Lung (tissue), 11 donors: ENCODE measurements at regions not wholly inside any gene's neighbourhood (a gene's known extent, or its start where the extent isn't known, plus 50 kb on each side); places are given as distances from the start of the nearest gene placed in this dataset.

Experiments used
- ATAC-seq: fragments of 200-7000 bp; cut with Tn5 transposase; one replicate; pipeline ENCODE4 v1.9.1; 2020; ENCODE audit warnings: moderate number of reproducible peaks; ENCODE audit not compliant: insufficient read depth, low FRiP score
- DNase-seq, 3 donors: peaks; one replicate each; pipeline ENCODE4 v3.0.0-alpha.2; 2013 to 2017
- H3K27ac ChIP-seq, 2 donors: one replicate each; pipeline ENCODE4 v1.5.1; 2013; ENCODE audit warnings: mild to moderate bottlenecking in 2 of 2, moderate library complexity in 2 of 2, control low read depth in 1 of 2, inconsistent platforms in 1 of 2, low read depth in 1 of 2, low read length in 1 of 2
- H3K27me3 ChIP-seq, 3 donors: one replicate each; pipeline ENCODE4 v1.5.1; 2013; ENCODE audit warnings: low read length in 2 of 3; ENCODE audit not compliant: control insufficient read depth in 3 of 3, insufficient read depth in 3 of 3
- H3K36me3 ChIP-seq, 4 donors: one replicate each; pipeline ENCODE4 v1.5.1; 2013; ENCODE audit warnings: low read length in 4 of 4, mild to moderate bottlenecking in 1 of 4, moderate library complexity in 1 of 4; ENCODE audit not compliant: control insufficient read depth in 4 of 4, insufficient read depth in 4 of 4
- H3K4me1 ChIP-seq, 5 donors: one replicate each; pipeline ENCODE4 v1.5.1; 2013; ENCODE audit warnings: low read length in 5 of 5, mild to moderate bottlenecking in 2 of 5, moderate library complexity in 1 of 5; ENCODE audit not compliant: control insufficient read depth in 5 of 5, insufficient read depth in 5 of 5
- H3K4me3 ChIP-seq: one replicate; pipeline ENCODE4 v1.5.1; 2013; ENCODE audit warnings: mild to moderate bottlenecking, control low read depth, moderate library complexity
- H3K9ac ChIP-seq, 2 donors: one replicate each; pipeline ENCODE4 v1.5.1; 2013; ENCODE audit warnings: low read length in 2 of 2, control low read depth in 1 of 2; ENCODE audit not compliant: insufficient read depth in 1 of 2
- H3K9me3 ChIP-seq, 4 donors: one replicate each; pipeline ENCODE4 v1.5.1; 2013; ENCODE audit warnings: low read length in 3 of 4, mild to moderate bottlenecking in 1 of 4, moderate library complexity in 1 of 4; ENCODE audit not compliant: control insufficient read depth in 4 of 4, insufficient read depth in 3 of 4
- CTCF ChIP-seq: IDR thresholded peaks from 2 replicates; pipeline ENCODE4 v1.5.1; 2012; ENCODE audit warnings: mild to moderate bottlenecking; ENCODE audit errors: control extremely low read depth, extremely low read depth
- WGBS, 2 donors: extraction: QIAGEN DNeasy Blood & Tissue Kit; methylation state at CpG; one replicate each; pipeline ENCODE4 v1.1.7; 2013; 5-methylcytosine and 5-hydroxymethylcytosine counted together
- donor health status: control.
- donor health status: control.
- donor health status: Bipolar disorder and iron deficiency.
- donor health status: healthy.
- donor health status: DM: yes; HTN: yes; CAD: no.

GRCh38 chr21:43361493-43362296, 65.2 kb downstream of the SIK1 start:
- H3K27me3 ChIP-seq = no peaks in the 10 kb centered on the region
- ATAC-seq (peak; percentile 41), DNase-seq (peak; percentile 82 to 90 (median 83))
- no peaks in the 10 kb centered on the region for H3K36me3 ChIP-seq
- TF ChIP-seq CTCF = no peak
- WGBS, 2 donors = 44 to 51% methylated on average over 35 of the region's 35 CpGs
- H3K9ac ChIP-seq = peak overlapping the region in 1 of 2 donors; percentile 61
- H3K27ac ChIP-seq = peak overlapping the region; percentile 69
- H3K9me3 ChIP-seq = no peaks in the 10 kb centered on the region
- no peak overlapping the region for H3K4me3 ChIP-seq
- H3K4me1 ChIP-seq = peaks cover 0 to 31% (median 14%) of the 10 kb centered on the region in 5 donors

GRCh38 chr21:43361127-43361492, 65.8 kb downstream of the SIK1 start:
- peak overlapping the region in 1 of 2 donors; percentile 61 for H3K9ac ChIP-seq
- H3K9me3 ChIP-seq = no peaks in the 10 kb centered on the region
- H3K4me3 ChIP-seq = no peak overlapping the region
- H3K4me1 ChIP-seq = peaks cover 0 to 31% (median 14%) of the 10 kb centered on the region in 5 donors
- TF ChIP-seq CTCF = no peak
- H3K27ac ChIP-seq = peak overlapping the region; percentile 55 to 66
- DNase-seq = peak; percentile 60 to 69 (median 64)
- H3K36me3 ChIP-seq = no peaks in the 10 kb centered on the region
- ATAC-seq = no peak
- no peaks in the 10 kb centered on the region for H3K27me3 ChIP-seq
- 46 to 61% methylated on average over 10 of the region's 10 CpGs for WGBS, 2 donors

GRCh38 chr21:43360441-43361126, 66.3 kb downstream of the SIK1 start:
- ATAC-seq (no peak), DNase-seq (no peak)
- Histone ChIP-seq H3K9ac (no peak overlapping the region), H3K27me3 (no peaks in the 10 kb centered on the region), H3K4me3 (no peak overlapping the region), H3K4me1 (peaks cover 0 to 34% (median 14%) of the 10 kb centered on the region in 5 donors), H3K27ac (peak overlapping the region in 1 of 2 donors; percentile 35), H3K9me3 (no peaks in the 10 kb centered on the region), H3K36me3 (no peaks in the 10 kb centered on the region)
- WGBS, 2 donors = 94 to 97% methylated on average over 32 of the region's 32 CpGs
- TF ChIP-seq CTCF = no peak
